GM19035 (cell line): ENCODE measurements at regions not wholly inside any gene's neighbourhood (a gene's known extent, or its start where the extent isn't known, plus 50 kb on each side); places are given as distances from the start of the nearest gene placed in this dataset.
"Not testable (repeated sequence)": the region's sequence is repeated elsewhere in the genome, so short reads cannot be mapped to it uniquely, and the experiment has no call there.

Experiments
- ATAC-seq: cut with Tn5 transposase; IDR thresholded peaks from one replicate; pipeline ENCODE4 v1.9.1; 2021; ENCODE audit not compliant: unreplicated experiment

DNA sequence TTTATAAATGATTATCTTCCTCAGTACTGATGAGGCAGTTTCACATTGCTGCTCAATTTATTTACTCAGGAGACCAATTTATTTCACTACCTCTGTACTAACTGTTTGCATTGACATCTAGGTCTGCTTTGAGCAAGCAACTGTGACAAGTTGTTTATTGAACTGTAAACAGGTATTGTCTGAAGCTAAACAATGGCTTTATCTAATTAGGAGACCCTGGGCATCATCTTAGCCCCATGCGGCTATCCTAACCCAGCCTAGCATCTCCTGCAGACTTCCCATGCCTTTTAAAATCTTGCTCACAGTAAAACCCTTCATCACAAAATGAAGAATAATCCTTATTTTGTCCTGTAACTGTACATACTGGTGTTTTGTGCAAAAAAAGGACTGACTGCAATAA, 348.2 kb downstream of the RWDD3 start:
- no peak for ATAC-seq

- ATAC-seq: no peak
Observed at GRCh38 chr1:95582746-95583145, 348.7 kb downstream of the RWDD3 start.

DNA sequence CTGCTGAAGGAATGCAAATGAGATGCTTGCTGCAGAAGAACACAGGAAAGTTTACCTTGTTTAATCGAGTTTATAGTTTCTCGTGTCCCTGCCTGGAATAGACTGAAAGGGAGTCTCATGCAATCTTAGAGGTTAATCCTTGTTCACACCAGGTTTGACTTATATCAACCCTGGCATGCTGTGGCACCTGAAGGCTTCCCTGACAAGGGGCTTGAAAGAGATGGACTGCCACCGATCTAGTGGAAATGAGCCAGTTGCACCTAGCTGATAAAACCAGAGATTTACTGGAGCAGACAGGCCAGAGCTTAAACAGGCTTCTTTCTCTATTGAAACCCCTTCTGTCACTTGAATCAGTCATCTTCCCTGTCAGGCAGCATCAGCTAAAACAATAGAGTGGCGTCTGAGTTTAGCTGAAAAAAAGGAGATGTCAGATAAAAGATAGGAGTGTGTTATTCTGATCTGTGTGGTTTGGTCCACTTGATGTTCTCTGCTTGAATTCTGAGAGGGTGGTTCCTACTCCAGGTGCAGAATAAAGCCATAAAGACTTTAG, 349.7 kb downstream of the RWDD3 start:
- ATAC-seq: no peak

- ATAC-seq: no peak
Observed at GRCh38 chr1:95584315-95584714, 350.3 kb downstream of the RWDD3 start.

DNA sequence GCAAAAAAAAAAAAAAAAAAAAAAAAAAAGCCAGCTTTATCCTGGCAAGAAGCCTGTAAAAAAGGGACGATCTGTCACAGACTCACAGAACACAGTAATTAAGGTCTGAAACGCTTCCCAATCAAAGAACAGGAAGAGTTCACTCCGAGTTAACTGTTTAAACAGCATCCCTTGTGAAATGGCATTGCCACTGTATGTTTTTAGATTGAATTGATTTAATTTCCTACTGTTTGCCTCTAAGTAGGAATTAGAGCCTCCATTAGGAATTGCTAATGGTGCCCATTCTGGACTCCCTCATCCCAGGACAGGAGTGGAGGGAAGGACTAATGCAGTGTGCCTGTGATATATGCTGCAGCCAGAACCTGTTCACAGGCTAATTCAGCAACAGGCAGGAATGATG, 370.8 kb downstream of the RWDD3 start:
- ATAC-seq: no peak

DNA sequence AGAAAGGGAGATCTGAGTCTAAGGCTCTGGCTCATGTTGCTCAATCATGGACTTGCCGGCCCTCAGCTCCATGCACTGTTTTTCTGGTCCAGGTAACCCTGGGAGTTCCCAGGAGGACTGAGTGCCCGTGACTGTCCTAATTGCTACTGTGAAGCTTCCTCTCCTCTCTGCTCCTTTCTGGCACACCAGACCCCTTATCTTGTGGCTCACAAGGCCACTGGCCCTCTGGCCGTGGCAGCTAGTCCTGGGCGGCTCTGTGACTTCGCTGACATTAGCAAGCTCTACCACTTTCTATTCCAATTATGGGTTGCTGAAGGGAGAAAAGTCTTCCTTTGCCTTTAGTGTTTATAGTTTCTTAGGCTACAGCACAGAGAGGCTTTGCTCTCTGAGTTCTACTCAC, 380.2 kb downstream of the RWDD3 start:
- ATAC-seq: no peak

DNA sequence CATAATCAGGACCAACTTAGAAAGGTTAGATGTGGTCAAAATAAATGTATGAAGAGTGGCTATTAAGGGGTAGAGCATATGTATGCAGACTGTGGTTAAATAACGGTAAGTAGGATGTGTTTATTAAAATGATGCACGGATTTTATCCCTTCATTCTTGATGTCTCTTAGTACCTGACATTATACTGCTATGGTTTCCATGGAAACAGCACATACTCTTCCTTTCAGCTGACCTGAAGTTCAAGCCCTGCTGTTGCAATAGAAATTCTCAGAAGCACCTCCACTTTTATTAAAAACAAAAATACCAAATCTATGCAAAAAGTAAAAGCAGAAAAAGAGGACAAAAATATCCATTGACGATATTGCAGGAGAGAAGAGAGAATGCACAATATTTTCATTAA, 381.4 kb downstream of the RWDD3 start:
- no peak for ATAC-seq

- ATAC-seq: no peak
Observed at GRCh38 chr1:95620076-95620475, 386.1 kb downstream of the RWDD3 start.

DNA sequence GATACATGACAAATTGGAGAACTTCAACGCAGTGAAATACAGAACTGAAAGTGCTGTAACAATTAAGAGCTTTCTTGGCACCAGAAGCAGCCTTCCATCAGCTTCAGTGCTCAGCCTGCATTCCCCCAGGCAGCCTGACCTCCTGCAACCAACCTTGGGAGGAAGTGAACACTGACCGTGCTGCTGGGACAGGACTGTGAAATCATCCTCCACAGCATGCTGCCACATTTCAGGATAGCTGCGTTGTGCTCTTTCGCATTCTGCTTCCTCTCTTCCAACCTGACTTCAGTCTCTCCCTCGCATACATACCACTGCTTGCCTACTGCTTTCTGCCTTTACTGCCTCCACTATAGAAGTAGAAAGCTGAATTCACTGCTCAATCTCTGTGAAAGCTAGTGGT, 388.6 kb downstream of the RWDD3 start:
- ATAC-seq: no peak

- no peak for ATAC-seq
Observed at GRCh38 chr1:95625224-95625623, 391.2 kb downstream of the RWDD3 start.

- ATAC-seq: no peak
Observed at GRCh38 chr1:95627244-95627643, 393.2 kb downstream of the RWDD3 start.

DNA sequence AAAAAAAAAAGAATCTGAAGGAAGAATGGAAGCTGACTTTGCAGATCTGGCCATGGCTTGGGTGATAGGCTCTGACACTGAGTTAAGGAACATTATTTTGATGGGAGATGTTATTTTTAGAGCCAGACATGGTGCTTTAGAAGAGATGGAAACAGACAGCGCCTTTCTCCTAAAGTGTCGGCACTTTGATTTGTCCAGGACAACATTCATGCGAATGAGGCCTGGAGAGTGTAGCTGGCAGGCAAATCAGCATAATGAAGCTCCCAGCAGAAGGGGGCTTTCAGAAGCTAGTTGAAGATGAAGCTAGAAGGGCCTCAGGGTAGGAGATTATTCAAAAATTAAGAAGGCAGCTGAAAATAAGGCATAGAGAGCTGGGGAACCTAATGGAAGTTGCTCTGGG, 397.7 kb downstream of the RWDD3 start:
- no peak for ATAC-seq

GRCh38 chr1:95635811-95636210, 401.8 kb downstream of the RWDD3 start:
- ATAC-seq: no peak

DNA sequence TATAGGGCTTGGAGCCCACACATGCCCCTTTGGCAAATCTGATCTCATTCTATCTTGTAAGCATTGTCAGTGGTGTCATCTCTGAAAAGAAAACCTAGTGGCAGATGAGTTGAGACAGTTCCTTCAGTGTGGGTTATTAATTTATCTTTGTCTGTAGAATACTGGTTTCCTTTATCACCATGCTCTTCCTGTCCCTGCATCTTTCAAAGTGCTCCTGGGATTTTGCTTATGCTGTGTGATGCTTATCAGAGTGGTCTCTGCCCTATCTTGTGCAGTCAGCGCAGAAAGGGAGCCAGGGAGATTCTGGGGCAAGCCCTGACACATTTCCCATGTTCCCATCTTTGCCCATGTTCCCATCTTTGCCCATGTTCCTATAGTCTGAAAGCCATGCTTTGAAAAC, 402.9 kb downstream of the RWDD3 start:
- ATAC-seq: no peak

DNA sequence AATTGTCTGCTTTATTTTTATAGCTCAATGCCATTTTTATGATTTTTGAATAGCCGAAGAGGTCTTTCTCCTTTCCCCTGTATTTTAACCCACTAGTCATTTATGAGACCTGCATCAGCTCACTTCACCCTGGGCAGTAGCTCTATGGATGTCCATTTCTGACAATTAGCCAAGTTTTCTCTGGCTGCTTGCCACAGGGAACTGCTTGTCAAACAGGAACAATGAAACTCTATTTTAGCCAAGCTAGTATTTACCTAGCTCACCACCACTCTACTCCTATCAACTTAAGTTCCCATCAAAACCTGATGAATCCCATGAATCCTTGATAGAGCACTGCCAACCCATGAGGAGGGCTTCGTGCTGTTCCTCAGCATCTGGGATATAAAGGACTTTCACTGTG, 406.7 kb downstream of the RWDD3 start:
- no peak for ATAC-seq

DNA sequence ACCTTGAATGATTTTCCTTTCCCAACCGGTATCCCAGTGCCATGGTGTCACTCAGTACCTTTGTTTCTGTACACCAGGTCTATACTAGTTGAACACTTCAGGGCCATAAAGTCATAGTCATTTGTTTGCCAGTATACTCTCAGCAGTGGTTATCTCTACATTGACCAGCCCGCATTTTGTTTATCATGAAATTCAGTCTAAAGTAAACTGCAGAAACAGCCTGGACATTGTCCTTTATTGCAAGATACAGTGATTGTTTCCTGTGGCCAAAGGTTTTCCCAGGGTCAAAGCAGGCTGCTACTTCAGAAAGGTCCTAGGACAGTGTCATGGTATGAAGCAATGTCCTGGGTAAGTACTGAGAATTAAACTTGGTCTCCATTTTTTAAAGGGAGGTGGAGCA, 407.4 kb downstream of the RWDD3 start:
- no peak for ATAC-seq

DNA sequence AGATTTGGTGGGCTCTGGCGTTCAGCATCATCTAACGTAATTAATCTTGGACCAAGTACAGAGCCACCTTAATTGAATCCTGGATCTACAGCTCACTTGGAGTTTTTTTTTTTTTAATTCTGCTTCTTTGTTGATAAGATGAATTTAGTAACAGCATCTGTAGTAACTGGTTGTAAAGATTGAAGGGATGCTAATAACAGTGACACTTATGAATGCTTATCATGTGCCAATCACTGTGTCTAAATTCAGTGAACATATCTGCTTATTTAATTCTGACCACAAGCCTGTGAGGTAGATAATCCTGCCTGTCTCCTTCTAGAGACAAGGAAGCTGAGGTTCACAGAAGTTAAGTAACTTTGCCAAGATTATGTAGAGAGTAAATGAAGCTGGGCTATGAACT, 408.0 kb downstream of the RWDD3 start:
- ATAC-seq: no peak

- no peak for ATAC-seq
Observed at GRCh38 chr1:95643071-95643470, 409.1 kb downstream of the RWDD3 start.

DNA sequence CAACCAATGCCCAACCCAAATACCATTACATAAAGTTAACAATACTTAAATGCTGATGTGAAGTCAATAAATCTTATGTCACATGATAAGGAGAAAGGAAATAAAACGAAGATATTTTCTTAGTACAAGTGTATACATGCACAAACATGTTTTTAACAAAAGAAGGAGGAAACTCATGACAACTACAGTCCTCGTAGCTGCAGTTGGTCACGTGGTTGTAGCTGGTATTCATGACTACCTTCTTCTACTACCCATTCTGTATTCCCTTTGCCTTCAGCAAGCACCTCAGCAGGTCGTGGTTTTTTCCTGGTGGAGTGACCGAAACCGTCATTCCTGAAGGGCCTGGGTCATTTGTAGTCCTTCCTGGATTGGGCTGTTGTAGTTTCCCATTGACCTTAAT, 411.1 kb downstream of the RWDD3 start:
- ATAC-seq: not testable (repeated sequence)

GRCh38 chr1:95650631-95651030, 416.6 kb downstream of the RWDD3 start:
- ATAC-seq: no peak

- no peak for ATAC-seq
Observed at GRCh38 chr1:95652423-95652965, 418.5 kb downstream of the RWDD3 start.

DNA sequence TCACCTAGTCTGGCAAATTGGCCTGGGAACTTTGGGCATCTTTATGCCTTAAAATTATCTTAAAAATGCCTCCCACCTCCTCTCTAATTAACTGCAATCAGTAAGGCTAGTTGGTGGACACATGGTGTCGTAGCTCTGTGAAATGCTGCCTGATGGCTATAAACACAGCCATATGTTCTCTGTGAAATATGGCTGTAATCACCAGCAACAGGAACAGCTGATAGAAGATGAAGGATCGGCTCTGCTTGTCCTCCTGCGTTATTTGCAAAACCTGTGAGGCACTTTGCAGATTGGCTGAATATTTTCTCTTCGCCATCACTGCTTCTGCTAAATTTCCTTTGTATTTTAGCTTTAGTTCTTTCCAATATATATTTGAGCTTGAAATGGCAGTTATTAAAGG, 419.6 kb downstream of the RWDD3 start:
- no peak for ATAC-seq

GRCh38 chr1:95655321-95656020, 421.5 kb downstream of the RWDD3 start:
- ATAC-seq: no peak
